SK-N-SH (cell line): ENCODE measurements at regions not wholly inside any gene's neighbourhood (a gene's known extent, or its start where the extent isn't known, plus 50 kb on each side); places are given as distances from the start of the nearest gene placed in this dataset.

ENCODE experiments used
- CTCF ChIA-PET: fragments of 300-600, 350-600 bp; formaldehyde crosslinking; extraction: SDS; loops from one replicate; lab custom pipeline; 2021; lab: Yijun Ruan, JAX
- POLR2A ChIA-PET: fragments of 350-600 bp; sonication (Branson Sonifier 250); formaldehyde crosslinking; extraction: SDS; loops from one replicate; lab custom pipeline; 2020; ENCODE audit warnings: antibody characterized with exemption, inconsistent platforms; lab: Yijun Ruan, JAX
- DNase-seq: peaks from one replicate; pipeline ENCODE4 v3.0.0; 2012
- H2AFZ ChIP-seq: fragments of 200-600 bp; sonication (generic); 2 replicates; pipeline ENCODE4 v1.8.1; 2016; ENCODE audit warnings: antibody characterized with exemption, mild to moderate bottlenecking, low read depth
- H3F3A ChIP-seq: fragments of 200-600 bp; sonication (generic); replicated peaks from 2 replicates; pipeline ENCODE3; 2016; ENCODE audit warnings: antibody characterized with exemption, mild to moderate bottlenecking; ENCODE audit not compliant: insufficient read depth
- H3K27ac ChIP-seq, 2 experiments: fragments of 200-500 bp in 1 of 2; fragments of 200-600 bp in 1 of 2; sonication (Bioruptor generic) in 1 of 2; sonication (generic), shearing (Covaris generic) in 1 of 2; 2 replicates each; pipeline versions ENCODE4 v1.5.1 to v1.6.1; 2014 to 2016; ENCODE audit warnings: low read depth in 2 of 2, inconsistent platforms in 1 of 2, low read length in 1 of 2, mild to moderate bottlenecking in 1 of 2, mixed read lengths in 1 of 2
- H3K27me3 ChIP-seq: fragments of 200-600 bp; sonication (generic), shearing (Covaris generic); 2 replicates; pipeline ENCODE4 v1.6.1; 2016; ENCODE audit warnings: mixed run types; ENCODE audit not compliant: insufficient read depth
- H3K36me3 ChIP-seq, 2 experiments: fragments of 200-500 bp in 1 of 2; fragments of 200-600 bp in 1 of 2; sonication (Bioruptor generic) in 1 of 2; sonication (generic) in 1 of 2; replicated peaks in 1 of 2; 2 replicates each; pipeline versions ENCODE3 to v1.5.1; 2014 to 2016; ENCODE audit warnings: low read length in 1 of 2, mild to moderate bottlenecking in 1 of 2; ENCODE audit not compliant: insufficient read depth in 2 of 2, control insufficient read depth in 1 of 2
- H3K4me1 ChIP-seq, 2 experiments: fragments of 200-500 bp in 1 of 2; fragments of 200-600 bp in 1 of 2; sonication (Bioruptor generic) in 1 of 2; sonication (generic), shearing (Covaris generic) in 1 of 2; 2 replicates each; pipeline versions ENCODE4 v1.5.1 to v1.6.1; 2014 to 2016; ENCODE audit warnings: low read depth in 1 of 2, low read length in 1 of 2, mixed run types in 1 of 2; ENCODE audit not compliant: insufficient read depth in 2 of 2, control insufficient read depth in 1 of 2
- H3K4me2 ChIP-seq: fragments of 200-600 bp; sonication (generic), shearing (Covaris generic); 2 replicates; pipeline ENCODE4 v1.6.1; 2017; ENCODE audit warnings: mixed run types
- H3K4me3 ChIP-seq, 2 experiments: fragments of 200-500 bp in 1 of 2; fragments of 200-600 bp in 1 of 2; sonication (Bioruptor generic) in 1 of 2; sonication (generic), shearing (Covaris generic) in 1 of 2; 2 replicates each; pipeline versions ENCODE4 v1.5.1 to v1.8.1; 2014 to 2016; ENCODE audit warnings: low read depth in 2 of 2, inconsistent platforms in 1 of 2, low read length in 1 of 2, mild to moderate bottlenecking in 1 of 2, mixed read lengths in 1 of 2, moderate library complexity in 1 of 2
- H3K79me2 ChIP-seq: fragments of 200-600 bp; sonication (generic); 2 replicates; pipeline ENCODE4 v1.8.1; 2017; ENCODE audit warnings: mild to moderate bottlenecking; ENCODE audit not compliant: insufficient read depth
- H3K9ac ChIP-seq: fragments of 200-600 bp; sonication (generic); 2 replicates; pipeline ENCODE4 v1.6.1; 2017; ENCODE audit warnings: mixed run types
- H3K9me2 ChIP-seq: fragments of 200-600 bp; sonication (generic); 2 replicates; pipeline ENCODE4 v1.6.1; 2017; ENCODE audit warnings: mixed run types
- H3K9me3 ChIP-seq: fragments of 200-600 bp; sonication (generic); 2 replicates; pipeline ENCODE4 v1.6.1; 2017; ENCODE audit warnings: mixed run types, mild to moderate bottlenecking, moderate library complexity
- H4K20me1 ChIP-seq: fragments of 200-600 bp; sonication (generic); 2 replicates; pipeline ENCODE4 v1.6.1; 2017; ENCODE audit warnings: mild to moderate bottlenecking, mixed run types; ENCODE audit not compliant: insufficient read depth
- CHD2 ChIP-seq: fragments of 150-350 bp; IDR thresholded peaks from 2 replicates; pipeline ENCODE4 v1.6.1; 2018; ENCODE audit warnings: low read length; ENCODE audit not compliant: partially characterized antibody
- EZH2phosphoT487 ChIP-seq: fragments of 200-600 bp; sonication (generic); IDR thresholded peaks from 2 replicates; pipeline ENCODE4 v1.6.1; 2017; ENCODE audit warnings: low read depth, mixed run types, mild to moderate bottlenecking, antibody characterized with exemption, moderate library complexity, borderline replicate concordance
- FOSL2 ChIP-seq: IDR thresholded peaks from 2 replicates; pipeline ENCODE4 v1.4.0; 2012; ENCODE audit warnings: low read depth, mild to moderate bottlenecking, moderate library complexity, borderline replicate concordance
- FOXJ3 ChIP-seq: sonication (generic); formaldehyde crosslinking; IDR thresholded peaks from 2 replicates; pipeline ENCODE4 v1.5.1; 2020; ENCODE audit warnings: mild to moderate bottlenecking, missing genetic modification reagents
- GATA2 ChIP-seq: sonication (generic); formaldehyde crosslinking; IDR thresholded peaks from 2 replicates; pipeline ENCODE4 v1.5.0; 2020; ENCODE audit warnings: mild to moderate bottlenecking, missing genetic modification reagents
- JUND ChIP-seq: IDR thresholded peaks from 2 replicates; pipeline ENCODE4 v1.4.0; 2012
- MEF2A ChIP-seq: IDR thresholded peaks from 2 replicates; pipeline ENCODE4 v1.4.0; 2012; ENCODE audit warnings: low read depth, borderline replicate concordance
- MXI1 ChIP-seq: IDR thresholded peaks from 2 replicates; pipeline ENCODE4 v1.6.1; 2012; ENCODE audit warnings: mild to moderate bottlenecking, low read depth, low read length, improper control_type of control experiment
- NFIC ChIP-seq: IDR thresholded peaks from 2 replicates; pipeline ENCODE4 v1.4.0; 2012; ENCODE audit warnings: borderline replicate concordance
- NRF1 ChIP-seq: IDR thresholded peaks from 2 replicates; pipeline ENCODE4 v1.6.1; 2012; ENCODE audit warnings: low read depth, mild to moderate bottlenecking, low read length
- PBX3 ChIP-seq: IDR thresholded peaks from 2 replicates; pipeline ENCODE4; 2012
- RCOR1 ChIP-seq: fragments of 150-350 bp; IDR thresholded peaks from 2 replicates; pipeline ENCODE4 v1.6.1; 2017; ENCODE audit warnings: antibody characterized with exemption, low read length
- RFX5 ChIP-seq: IDR thresholded peaks from 2 replicates; pipeline ENCODE4 v1.6.1; 2012; ENCODE audit warnings: mild to moderate bottlenecking, improper control_type of control experiment, low read length
- SIN3A ChIP-seq: IDR thresholded peaks from 2 replicates; pipeline ENCODE4 v1.6.1; 2012; ENCODE audit warnings: low read depth, mild to moderate bottlenecking, low read length, moderate library complexity, borderline replicate concordance
- SMC3 ChIP-seq: IDR thresholded peaks from 2 replicates; pipeline ENCODE4 v1.6.1; 2012; ENCODE audit warnings: low read depth, low read length, improper control_type of control experiment
- TCF12 ChIP-seq: IDR thresholded peaks from 2 replicates; pipeline ENCODE4 v1.4.0; 2012
- TEAD4 ChIP-seq: IDR thresholded peaks from 2 replicates; pipeline ENCODE4 v1.4.0; 2012; ENCODE audit warnings: mild to moderate bottlenecking, borderline replicate concordance; ENCODE audit not compliant: insufficient read depth
- USF2 ChIP-seq: fragments of 150-350 bp; IDR thresholded peaks from 2 replicates; pipeline ENCODE4 v1.6.1; 2017; ENCODE audit warnings: antibody characterized with exemption, low read length, low read depth, borderline replicate concordance
- YY1 ChIP-seq: IDR thresholded peaks from 2 replicates; pipeline ENCODE4 v1.4.0; 2012; ENCODE audit warnings: low read depth, mild to moderate bottlenecking
- WGBS: methylation state at CpG from one replicate; pipeline ENCODE4 v1.1.6; 2017; ENCODE audit warnings: low lambda C conversion rate; 5-methylcytosine and 5-hydroxymethylcytosine counted together
- TF ChIP-seq, protein P1 (sequence below): fragments of 200-600 bp; sonication (generic); IDR thresholded peaks from 2 replicates; pipeline ENCODE4 v1.6.1; 2017; ENCODE audit warnings: antibody characterized with exemption, mild to moderate bottlenecking, moderate library complexity
- TF ChIP-seq, protein P2 (sequence below): IDR thresholded peaks from 2 replicates; pipeline ENCODE4 v1.4.0; 2012; ENCODE audit warnings: low read depth, borderline replicate concordance

GRCh38 chr9:135304886-135305285 is 174.7 kb upstream of the PPP1R26 start:
- Histone ChIP-seq H3K9me2 (no peaks in the 10 kb centered on the region), H3K4me1 (peaks cover 0 to 10% of the 10 kb centered on the region in 2 experiments; a peak in 1 of 4 replicates), H3K27ac (no peak overlapping the region), H3K27me3 (no peaks in the 10 kb centered on the region), H2AFZ (no peak overlapping the region), H3F3A (no peaks in the 10 kb centered on the region), H3K4me3 (no peak overlapping the region), H3K79me2 (no peaks in the 10 kb centered on the region), H3K4me2 (no peak overlapping the region), H4K20me1 (no peaks in the 10 kb centered on the region), H3K9ac (no peak overlapping the region), H3K9me3 (no peaks in the 10 kb centered on the region), H3K36me3 (no peaks in the 10 kb centered on the region)
- DNase-seq: no peak
- CTCF ChIA-PET: interaction anchor here (0.8 to 1.4 kb wide), 2 partner anchors 11 to 38 kb away, joined by 3 to 4 read pairs; no protein-coding TSS in a partner anchor
- POLR2A ChIA-PET: no interaction called here
- TF ChIP-seq SIN3A (no peak), RCOR1 (no peak), GATA2 (no peak), MXI1 (no peak), YY1 (no peak), TEAD4 (no peak), NRF1 (no peak), JUND (no peak), RFX5 (no peak), FOXJ3 (CRISPR knock-in tag) (no peak), NFIC (no peak), MEF2A (no peak), FOSL2 (no peak), TCF12 (no peak), USF2 (no peak), SMC3 (no peak)
- TF ChIP-seq, protein P1, sequence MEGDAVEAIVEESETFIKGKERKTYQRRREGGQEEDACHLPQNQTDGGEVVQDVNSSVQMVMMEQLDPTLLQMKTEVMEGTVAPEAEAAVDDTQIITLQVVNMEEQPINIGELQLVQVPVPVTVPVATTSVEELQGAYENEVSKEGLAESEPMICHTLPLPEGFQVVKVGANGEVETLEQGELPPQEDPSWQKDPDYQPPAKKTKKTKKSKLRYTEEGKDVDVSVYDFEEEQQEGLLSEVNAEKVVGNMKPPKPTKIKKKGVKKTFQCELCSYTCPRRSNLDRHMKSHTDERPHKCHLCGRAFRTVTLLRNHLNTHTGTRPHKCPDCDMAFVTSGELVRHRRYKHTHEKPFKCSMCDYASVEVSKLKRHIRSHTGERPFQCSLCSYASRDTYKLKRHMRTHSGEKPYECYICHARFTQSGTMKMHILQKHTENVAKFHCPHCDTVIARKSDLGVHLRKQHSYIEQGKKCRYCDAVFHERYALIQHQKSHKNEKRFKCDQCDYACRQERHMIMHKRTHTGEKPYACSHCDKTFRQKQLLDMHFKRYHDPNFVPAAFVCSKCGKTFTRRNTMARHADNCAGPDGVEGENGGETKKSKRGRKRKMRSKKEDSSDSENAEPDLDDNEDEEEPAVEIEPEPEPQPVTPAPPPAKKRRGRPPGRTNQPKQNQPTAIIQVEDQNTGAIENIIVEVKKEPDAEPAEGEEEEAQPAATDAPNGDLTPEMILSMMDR: no peak
- WGBS: 50% methylated on average over 2 of the region's 3 CpGs

DNA sequence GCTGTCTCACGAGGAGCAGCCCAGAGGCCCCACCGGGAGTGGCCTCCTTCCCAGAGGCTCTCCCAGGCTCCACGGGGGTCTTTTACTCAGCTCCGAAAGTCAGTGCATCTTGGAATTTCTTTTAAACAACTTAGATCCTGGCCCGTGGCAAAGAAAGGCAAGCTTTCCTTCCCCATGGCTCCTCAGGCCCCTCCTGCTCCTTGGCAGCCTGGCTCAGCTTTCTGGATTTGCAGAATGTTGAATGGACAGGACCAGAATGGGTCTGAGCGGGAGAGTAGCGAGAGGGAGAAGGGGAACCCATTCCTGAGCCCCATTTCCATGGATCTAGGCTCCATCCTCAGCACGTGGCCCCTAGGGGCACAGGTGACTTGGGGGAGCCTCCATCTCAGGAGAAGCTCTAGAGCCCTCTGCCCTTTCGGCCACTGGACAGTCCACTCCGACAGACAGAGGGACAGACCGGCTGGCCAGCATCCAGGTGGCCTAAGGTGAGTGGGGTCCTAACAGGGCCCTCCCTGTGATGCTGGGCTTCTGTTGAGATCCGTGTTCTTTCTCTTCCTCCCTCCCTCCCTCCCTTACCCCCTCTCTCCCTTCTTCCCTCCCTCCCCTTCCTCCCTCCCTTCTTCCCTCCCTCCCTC is 173.9 kb upstream of the PPP1R26 start:
- H3K36me3 ChIP-seq: no peaks in the 10 kb centered on the region
- no peaks in the 10 kb centered on the region for H4K20me1 ChIP-seq
- H2AFZ ChIP-seq: no peak overlapping the region
- H3K4me3 ChIP-seq: no peak overlapping the region
- H3K79me2 ChIP-seq: no peaks in the 10 kb centered on the region
- DNase-seq: no peak
- no peaks in the 10 kb centered on the region for H3F3A ChIP-seq
- H3K9me2 ChIP-seq: no peaks in the 10 kb centered on the region
- ChIA-PET POLR2A (no interaction called here), CTCF (interaction anchor here (0.8 to 1.4 kb wide), 2 partner anchors 12 to 37 kb away, joined by 3 to 4 read pairs; no protein-coding TSS in a partner anchor)
- TF ChIP-seq, protein P2, sequence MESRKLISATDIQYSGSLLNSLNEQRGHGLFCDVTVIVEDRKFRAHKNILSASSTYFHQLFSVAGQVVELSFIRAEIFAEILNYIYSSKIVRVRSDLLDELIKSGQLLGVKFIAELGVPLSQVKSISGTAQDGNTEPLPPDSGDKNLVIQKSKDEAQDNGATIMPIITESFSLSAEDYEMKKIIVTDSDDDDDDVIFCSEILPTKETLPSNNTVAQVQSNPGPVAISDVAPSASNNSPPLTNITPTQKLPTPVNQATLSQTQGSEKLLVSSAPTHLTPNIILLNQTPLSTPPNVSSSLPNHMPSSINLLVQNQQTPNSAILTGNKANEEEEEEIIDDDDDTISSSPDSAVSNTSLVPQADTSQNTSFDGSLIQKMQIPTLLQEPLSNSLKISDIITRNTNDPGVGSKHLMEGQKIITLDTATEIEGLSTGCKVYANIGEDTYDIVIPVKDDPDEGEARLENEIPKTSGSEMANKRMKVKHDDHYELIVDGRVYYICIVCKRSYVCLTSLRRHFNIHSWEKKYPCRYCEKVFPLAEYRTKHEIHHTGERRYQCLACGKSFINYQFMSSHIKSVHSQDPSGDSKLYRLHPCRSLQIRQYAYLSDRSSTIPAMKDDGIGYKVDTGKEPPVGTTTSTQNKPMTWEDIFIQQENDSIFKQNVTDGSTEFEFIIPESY: no peak
- TF ChIP-seq EZH2phosphoT487: no peak
- TF ChIP-seq FOSL2: no peak
- TF ChIP-seq PBX3: no peak
- no peak for TF ChIP-seq CHD2
- H3K4me2 ChIP-seq: no peak overlapping the region
- H3K27ac ChIP-seq: no peak overlapping the region
- H3K9ac ChIP-seq: no peak overlapping the region
- H3K9me3 ChIP-seq: no peaks in the 10 kb centered on the region
- 31% methylated on average over 11 of the region's 12 CpGs for WGBS
- H3K4me1 ChIP-seq: peaks cover 0 to 13% of the 10 kb centered on the region in 2 experiments; a peak in 1 of 4 replicates
- no peaks in the 10 kb centered on the region for H3K27me3 ChIP-seq
